Fibroblast of upper back skin (primary cell): ENCODE measurements at regions not wholly inside any gene's neighbourhood (a gene's known extent, or its start where the extent isn't known, plus 50 kb on each side); places are given as distances from the start of the nearest gene placed in this dataset.

Source experiments
- DNase-seq: peaks from one replicate; pipeline ENCODE4 v3.0.0-alpha.2; 2013

DNA sequence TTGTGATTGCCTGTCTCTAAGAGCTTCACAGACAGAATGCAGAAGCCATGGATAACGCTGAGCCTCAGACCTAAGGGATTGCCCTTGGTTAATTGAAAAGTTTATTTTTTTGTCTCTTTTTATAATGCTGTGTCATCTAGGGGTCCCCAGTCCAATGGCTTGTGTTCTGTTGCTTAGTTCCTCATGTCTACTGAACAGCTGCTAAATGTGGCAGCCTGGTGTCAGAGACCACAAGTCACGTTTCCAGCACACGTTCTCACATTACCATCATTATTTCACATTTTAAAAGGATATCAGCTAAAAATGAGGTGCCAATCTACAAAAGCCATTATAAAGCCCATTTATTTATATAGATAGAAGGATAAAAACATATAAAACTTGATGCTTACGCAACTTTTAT, 1362.0 kb downstream of the PCDH9 start:
- DNase-seq, result no peak

DNA sequence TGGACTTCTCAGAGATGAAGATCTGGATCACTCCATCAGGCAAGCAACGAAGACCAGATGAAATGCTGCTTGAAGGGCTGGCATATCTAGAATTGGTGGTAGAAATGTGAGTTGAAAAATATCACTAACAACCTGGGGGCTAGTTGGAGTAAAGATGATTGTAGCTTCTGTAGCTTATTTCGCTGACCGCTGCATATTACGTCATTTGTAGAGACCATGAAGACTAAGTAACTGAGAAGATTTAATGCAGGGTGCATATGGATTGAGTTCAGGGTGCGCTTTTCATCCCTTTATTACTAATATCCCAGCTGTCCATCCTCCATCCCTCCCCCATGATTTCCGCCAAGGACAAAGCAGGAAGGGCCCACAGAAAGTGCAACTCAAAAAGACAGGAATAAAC, 1364.0 kb downstream of the PCDH9 start:
- DNase-seq, result no peak

DNA sequence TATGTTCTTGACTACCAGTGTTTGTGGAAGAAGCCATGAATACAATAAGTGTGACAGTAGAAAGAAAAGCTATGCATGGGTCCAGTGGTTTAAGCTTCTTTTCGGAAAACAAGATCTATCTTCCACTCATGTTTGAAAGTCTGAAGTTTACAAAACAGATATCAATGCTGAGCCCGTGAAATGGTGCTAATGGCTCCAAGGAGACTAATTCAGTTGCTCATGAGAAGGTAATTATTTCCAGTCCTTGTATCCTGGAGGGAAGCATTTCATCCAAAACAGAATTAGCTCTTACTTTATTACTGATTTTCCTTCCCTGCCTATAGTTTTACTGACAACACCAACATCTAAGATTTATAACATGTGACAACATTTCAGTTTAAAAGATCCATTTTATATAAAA, 1364.9 kb downstream of the PCDH9 start:
- no peak for DNase-seq

DNA sequence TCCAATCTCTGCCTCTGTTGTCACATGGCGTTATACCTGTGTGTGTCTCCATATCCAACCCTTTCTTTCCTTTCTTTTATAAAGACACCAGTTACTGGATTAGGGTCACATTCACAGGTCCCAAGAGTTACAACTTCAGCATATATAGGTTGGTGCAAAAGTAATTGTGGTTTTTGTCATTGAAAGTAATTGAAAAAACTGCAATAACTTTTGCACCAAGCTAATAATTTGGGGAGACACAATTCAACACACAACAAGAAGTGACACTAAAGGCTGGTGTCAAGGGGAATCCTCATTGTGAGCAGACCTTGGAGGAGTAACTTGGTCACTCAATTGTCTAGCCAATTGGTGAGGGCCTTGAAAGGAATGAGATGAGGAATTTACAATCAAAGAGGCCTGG, 1366.1 kb downstream of the PCDH9 start:
- no peak for DNase-seq

DNA sequence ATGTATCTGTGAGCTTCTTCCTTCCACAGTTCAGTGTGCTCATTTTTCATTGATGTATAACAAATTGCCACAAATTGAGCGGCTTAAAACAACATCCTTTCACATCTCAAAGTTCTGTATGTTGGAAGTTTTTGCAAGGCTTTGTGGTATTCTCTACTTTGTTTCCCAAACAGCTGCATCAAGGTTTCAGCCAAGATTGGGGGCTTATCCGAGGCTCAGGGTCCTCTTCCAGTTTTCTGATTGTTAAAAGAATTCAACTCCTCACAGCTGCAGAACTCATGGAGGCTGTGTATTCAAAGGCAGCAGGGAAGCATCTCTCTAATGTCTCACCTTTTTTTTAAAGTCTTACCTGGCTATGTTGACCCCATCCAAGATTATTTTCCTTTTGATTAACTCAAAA, 1369.8 kb downstream of the PCDH9 start:
- no peak for DNase-seq

DNA sequence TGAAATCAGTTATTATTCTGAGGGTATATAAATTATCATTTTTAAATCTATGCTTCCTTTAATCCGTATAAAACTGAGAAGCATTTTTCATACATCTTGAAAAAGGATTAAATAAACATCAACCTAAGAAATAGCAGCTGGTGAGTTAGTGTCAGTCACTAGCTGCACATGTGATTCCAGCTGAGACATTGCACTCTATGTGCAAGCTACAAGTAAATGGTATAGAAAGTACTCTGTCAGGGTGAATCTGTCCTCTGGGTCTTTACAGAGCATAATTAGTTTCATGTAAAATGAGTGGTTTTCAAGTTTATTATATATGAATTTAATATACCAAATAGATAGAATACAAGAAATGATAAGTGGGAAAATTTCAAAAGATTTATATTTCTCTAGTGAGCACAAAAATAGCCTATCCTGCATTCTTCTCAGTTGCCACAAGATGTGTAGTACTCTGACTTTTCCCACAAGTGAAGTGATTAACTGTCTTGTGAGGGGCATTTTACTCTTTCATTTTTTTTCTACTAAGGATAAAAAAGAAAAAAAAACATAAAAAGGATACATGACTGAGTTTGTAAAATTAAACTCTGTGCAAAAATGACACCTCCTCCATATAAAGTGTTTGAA, 1372.1 kb downstream of the PCDH9 start:
- DNase-seq, result no peak

DNA sequence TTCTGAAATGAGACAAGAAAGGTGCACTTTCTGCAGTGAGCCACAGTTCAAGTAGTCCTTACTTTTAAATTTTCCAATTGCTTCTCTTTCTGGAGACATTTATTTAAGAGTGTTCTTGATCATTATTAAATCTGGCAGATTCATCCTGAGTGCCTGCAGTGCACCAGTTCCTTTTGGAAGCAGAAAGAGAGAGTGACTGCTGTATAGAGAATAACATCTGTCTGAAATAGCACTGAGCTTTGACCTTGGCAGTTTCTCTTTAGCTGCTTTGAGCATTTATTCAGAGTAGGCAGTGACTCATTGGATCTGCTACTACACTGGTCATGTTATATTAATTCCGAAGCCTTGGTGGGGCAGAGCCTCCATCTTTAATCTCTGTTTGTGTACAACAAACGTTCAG, 1373.7 kb downstream of the PCDH9 start:
- DNase-seq, result peak; percentile 50

DNA sequence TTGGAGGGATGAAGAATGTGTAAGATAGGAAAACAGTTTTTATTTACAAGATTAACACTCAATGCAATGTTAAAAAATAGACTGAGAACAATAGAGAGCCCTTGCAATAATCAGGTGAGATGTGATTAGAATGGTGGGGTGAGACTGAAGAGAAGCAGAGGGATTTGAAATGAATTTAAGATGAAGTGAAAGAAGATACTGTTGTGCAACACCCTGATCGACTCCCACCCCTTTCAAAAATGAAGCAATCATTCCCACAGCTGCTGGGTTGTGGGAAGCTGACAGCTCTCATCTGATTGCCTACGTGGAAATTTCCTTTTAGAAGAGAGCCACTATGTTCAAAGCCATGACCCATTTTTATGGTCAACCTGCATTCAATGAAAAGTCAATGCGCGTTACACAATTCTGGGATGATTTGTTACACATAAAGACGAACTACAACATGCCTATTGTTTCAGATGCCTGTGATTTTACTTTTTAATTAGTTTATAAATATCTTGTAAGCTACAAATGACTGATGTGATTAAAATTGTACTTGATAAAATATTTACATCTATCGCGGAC, 1374.8 kb downstream of the PCDH9 start:
- DNase-seq, result peak; percentile 10

DNA sequence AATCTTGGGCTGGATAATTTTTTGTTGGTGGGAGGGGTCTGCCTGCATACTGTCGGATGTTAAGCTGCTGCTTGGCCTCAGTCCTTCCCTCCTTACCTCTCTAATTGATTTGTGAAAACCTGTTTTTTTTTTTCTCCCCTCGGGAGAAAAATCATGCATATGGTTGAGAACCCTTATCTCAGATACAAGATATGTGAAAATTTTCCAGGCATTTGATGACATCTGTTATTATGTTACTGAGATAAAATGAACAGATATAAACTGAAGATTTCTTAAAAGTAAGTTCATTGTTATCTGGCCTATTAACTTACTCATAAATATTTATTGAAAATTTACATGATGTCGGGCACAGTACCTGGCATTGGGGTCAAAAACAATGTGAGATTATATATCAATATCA, 1375.7 kb downstream of the PCDH9 start:
- DNase-seq, result no peak

DNA sequence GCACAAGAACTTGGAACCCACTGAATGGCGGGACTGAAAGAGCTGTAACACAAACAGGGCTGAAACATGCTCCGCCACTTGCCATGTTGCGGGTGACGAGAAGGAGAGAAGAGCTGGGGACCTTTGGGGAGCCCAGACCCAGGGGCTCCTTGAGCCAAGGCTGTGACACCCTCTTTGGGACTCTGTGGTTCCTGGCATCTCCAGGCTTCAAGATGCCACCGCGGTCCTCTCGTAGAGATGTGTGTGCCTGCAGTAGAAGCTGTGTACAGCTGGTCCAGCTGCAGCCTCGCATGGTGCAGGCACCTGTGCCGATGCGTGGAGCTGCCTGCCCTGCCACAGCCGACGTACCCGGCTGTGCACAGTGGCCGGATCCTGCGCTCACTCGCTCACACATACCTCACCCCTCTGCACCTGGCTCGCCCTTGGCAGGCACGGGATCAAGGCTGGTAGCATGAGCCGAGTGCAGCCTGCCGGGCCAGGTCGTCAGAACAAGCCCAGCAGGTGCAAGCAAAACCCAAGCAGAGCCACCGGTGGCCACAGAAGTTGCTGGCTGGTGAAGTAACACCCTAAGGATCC, 1385.8 kb downstream of the PCDH9 start:
- DNase-seq, result no peak

DNA sequence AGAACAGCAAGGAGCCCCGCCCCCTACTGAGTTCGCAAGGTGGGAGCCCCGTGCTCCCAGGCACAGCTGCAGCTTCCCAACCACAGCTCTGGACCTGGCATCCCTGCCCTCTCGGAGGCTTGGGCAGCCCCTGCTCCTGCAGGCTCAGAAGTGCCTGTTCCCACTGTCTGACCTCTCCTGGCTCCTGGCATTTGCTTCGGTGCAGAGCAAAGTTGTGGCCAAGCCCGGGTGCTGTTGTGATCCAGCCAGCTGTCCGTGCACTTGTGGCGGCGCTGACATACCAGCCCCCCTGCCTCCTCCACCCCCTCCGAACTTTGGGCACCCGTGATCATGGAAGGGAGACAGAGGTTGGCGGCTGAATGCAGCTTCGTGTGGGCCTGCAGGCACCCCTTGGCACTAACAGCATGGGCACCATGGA, 1386.8 kb downstream of the PCDH9 start:
- DNase-seq, result no peak

DNA sequence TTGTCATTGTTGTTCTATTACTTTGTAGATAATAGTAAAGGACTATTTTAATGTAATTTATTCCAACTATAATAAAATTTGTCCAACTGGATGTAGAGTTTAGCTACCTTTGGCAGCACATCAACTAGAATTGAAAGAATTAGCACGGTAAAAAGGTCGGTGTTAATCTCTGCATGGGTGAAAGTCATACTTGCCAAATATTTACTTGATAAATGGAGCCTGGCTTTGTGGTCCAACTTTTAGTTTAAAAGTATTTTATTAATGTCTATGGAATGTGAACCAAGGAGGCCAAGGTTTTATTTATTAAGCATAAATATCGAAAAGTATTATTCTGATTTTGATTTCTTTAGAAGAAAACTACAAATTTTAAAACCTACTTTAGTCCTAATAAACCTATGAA, 1389.0 kb downstream of the PCDH9 start:
- peak; percentile 25 for DNase-seq

DNA sequence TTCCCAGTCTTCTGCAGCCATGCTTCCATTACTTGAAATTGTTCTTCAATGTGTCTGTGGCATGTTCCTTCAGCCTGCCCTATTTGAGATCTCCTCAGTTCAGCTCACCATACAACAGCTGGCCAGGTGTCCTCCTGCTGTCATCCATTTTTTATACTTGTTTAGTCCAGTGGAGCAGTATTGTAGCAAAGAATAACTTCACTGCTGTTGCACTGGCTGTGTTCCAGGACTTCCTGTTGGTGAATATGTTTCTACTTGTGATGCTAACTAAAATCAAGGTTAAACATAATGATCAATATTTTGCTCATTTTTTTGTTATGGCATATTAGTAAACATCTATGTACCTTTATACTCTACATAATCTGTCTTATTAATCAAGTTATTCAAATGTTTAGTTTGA, 1394.1 kb downstream of the PCDH9 start:
- DNase-seq, result no peak

DNA sequence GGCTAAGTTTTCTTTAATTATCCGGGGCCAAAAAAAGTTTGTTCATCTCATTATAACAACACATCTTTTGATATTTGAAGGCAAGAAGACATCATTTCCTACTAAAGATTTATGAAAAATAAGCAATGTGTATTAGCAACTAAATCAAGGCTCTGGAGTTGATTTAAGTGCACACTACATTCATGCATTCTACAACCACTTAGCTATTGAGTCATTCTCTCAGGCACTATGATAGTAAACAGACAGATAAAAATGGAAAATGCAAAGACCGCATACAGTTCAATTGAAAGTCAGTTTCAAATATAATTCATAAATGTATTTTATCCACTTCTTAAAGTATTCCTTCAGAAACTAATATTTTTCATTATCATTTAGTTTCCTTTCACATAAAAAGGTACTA, 1395.2 kb downstream of the PCDH9 start:
- DNase-seq, result peak; percentile 9

DNA sequence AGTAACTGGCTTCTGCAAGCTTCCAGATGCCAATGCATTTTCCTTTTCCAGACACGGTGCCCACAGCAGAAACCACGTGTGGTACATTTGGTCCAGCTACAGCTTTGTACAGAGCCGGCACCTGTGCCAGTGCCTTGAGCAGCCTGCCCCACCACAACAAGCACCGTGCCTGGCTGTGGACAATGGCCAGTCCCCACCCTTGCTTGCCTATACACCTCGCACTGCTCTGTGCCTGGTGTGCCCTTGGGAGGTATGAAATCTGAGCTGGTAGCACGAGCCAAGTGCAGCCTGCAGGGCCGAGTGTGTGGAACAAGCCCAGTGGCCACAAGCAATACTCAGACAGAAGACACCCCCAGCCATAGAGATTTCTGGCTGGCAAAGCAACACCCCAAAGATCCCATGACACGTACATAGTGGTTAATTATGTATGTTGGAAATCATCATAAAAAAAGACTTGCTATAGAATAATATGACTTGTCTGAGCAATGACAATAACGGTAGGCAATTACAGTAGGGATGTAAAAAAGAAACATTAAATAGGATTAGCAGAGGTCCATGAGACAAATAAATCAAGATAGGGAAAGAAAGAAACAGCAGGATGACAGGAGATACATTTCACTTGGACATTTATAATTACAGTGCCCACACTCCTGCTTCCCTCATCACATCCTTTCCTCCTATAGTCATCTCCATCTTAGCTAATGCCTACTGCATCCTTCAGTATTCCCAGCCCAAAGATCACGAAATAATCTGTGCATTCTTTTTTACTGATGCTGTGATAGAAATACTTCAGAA, 1399.5 kb downstream of the PCDH9 start:
- DNase-seq, result no peak

DNA sequence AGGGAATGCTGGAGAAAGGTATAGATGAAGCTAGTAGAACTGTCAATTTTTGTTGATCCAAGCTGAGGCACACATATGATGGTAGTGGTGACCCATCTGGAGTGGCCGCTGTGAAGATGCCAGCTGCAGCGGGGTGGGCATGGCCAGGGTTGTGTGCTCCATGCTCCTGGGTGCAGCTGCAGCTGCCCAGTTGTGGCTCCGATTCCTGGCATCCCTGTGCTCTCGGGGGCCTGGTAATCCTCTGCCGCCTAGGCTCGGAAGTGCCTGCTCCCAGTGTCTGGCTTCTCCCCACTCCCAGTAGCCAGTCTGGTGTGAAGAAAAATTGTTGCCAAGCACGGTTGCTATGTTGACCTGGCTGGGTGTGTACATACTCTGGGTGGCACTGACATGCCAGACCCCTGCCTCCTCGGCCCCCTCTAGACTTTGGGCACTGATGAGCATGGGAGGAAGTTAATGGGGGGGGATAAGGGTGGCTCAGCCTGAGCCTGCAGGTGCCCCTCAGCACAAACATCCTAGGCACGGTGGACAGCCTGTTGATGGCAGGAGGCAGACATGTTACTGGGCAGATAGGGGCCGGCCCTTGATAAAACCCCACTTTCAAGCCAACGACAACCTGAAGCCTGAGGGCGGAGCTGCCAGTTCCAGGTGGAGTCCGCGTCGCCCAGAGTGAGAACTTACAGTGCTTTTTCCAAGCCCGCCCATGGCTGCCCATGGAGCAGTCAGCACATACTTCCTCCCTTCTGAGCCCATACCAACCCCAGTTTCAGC, 1400.7 kb downstream of the PCDH9 start:
- no peak for DNase-seq

DNA sequence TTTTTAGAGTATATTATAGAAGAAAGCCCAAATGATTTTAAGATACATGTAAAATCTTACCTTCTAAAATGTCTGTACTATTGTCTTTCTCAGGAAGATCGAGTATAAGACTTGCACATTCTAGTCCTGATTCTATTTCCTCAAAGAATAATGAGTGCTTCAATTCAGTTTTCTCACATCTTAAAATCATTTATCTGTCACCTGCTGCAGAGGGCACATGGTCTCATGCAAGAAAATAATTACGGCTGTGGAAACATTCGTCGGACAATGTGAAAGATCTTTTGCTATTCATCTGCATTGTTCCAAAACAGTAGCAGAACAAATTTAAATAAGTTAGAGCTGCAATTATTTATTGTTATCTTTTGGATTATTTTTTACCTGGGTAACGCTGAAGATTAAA, 1403.5 kb downstream of the PCDH9 start:
- no peak for DNase-seq

DNA sequence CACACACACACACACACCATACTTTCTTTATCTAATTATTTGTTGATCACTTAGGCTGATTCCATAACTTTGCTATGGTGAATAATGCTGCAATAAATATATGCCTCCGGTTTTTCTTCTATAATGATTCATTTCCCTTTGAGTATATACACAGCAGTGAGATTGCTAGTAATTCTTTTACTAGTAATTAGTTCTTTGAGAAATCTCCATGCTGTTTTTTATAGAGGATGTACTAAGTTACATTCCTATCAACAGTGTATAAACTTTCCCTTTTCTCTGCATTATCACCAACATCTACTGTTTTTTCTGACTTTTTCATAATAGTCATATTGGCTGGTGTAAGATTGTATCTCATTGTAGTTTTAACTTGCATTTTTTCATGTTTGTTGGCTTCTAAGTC, 1405.1 kb downstream of the PCDH9 start:
- DNase-seq, result no peak

DNA sequence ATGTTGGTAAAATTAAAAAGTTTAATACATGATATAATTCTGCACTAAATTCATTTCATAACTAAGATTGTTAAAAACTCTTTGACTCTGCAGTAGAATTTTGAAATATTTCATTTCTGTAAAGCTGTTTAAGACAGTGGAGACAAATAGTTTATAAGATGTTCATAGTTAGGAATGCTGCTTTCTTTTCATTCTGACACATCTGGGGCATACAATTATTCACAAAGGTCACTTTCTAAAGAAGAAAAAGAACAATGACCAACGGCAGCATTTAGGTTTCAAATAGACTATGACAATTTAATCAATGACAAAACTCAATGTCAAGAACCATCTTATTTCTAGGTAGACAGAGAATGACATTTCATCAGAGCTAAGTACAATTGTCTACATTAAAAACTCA, 1422.1 kb downstream of the PCDH9 start:
- peak; percentile 51 for DNase-seq

DNA sequence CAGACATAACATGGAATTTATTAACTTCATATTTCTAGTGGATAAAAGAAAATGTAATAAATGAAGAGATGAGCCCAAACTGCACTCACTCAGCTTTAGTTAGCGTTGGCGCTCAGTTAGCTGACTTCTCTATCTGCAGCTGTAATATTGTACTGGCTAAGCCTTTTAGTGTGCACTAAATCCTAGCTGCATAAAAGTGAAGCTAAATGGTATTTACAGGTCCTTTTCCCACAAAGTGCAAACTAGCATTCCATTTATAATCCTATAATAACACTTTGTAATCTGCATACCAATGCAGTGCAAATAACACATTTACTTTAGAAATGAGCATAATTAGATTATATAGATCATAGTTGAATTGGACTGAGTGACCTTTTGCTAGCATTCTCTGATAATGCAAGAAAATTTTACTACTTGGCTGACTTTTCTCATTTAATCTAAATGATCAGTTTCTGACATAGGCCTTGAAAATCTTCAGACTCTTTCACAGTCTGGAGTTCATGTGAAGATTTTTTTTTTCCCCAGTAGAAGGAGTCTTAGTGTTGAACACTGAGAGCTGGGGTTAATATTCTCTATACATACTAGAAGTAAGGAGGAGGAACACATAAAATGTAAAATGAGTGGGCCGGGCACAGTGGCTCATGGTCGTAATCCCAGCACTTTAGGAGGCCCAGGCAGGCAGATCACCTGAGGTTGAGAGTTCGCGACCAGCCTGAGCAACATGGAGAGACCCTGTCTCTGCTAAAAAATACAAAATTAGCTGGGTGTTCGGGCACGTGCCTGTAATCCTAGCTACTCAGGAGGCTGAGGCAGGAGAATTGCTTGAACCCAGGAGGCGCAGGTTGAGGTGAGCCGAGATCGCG, 1426.4 kb downstream of the PCDH9 start:
- DNase-seq, result no peak

DNA sequence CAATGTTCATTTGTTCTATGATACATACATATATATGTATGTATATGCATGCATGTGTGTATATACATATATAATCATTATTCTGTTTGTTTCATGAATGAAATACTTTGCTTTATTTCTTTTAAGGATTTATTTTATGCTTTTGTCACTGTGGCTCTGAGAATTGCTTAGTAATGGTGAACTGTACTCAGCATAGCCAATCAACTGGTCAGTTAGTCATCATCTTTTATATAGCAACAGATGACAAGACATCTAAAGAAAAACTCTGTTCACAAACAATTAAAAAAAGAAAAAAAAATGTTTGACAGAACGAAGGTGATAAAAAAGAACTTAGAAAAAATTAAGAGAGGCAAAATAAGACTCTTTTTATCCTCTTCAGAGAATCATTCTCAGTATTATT, 1440.3 kb downstream of the PCDH9 start:
- peak; percentile 17 for DNase-seq

DNA sequence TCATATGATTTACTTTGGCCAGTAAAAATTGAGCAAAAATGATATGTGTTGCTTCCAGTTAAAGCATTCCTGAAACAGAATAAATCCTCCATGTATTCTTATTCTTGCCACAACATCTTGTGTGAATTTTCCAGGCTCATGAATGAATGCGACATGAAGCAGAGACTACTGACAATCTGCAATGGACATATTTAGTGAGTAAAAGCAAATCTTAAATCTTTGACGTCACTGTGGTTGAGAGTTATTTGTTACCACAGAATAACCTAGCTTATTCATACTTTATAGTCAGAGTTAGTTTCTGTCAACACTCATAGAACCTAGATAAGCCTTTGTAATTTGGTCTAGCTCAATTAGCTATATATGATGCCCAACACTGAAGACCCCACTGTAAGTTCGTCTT, 1443.1 kb downstream of the PCDH9 start:
- DNase-seq, result peak; percentile 49
